ENCODE measurements at regions not wholly inside any gene's neighbourhood (a gene's known extent, or its start where the extent isn't known, plus 50 kb on each side); places are given as distances from the start of the nearest gene placed in this dataset.
"Not testable (repeated sequence)": the region's sequence is repeated elsewhere in the genome, so short reads cannot be mapped to it uniquely, and the experiment has no call there.

GRCh38 chr6:14585689-14586088, 468.1 kb downstream of the CD83 start:
- DNase-seq = no peak

- DNase-seq = no peak
Measured at GRCh38 chr6:14589175-14589574, 471.6 kb downstream of the CD83 start.

DNA sequence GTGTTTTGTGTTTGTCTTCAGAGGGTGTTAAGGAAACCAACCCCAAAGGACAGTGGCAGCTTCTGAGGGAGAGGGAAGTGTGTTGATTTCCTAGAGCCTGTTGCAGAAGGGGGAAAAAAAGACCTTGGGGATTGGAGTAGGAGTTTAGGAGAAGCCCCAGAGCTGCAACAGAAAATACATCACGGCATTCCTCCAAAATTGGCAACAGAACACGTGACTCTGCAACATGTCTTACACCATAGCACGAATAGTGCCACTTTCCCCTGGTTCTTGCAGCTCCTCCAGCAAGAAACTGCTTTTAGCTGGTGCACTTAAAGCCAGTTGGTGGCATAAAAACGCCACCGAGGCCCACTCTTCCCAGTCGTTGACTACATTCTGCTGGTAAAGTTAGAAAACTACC, 473.0 kb downstream of the CD83 start:
- no peak for DNase-seq

DNA sequence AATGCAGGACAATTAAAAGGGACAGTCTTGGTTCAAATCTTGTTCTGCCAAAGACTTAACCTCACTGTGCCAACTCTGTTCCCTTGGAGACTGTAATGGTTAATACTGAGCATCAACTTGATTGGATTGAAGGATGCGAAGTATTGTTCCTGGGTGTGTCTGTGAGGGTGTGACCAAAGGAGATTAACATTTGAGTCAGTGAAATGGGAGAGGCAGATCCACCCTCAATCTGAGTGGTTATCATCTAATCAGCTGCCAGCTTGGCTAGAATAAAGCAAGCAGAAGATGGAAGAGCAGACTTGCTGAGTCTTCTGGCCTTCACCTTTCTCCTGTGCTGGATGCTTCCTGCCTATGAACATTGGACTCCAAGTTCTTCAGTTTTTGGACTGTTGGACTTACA, 474.4 kb downstream of the CD83 start:
- no peak for DNase-seq

- no peak for DNase-seq
Measured at GRCh38 chr6:14593286-14593685, 475.7 kb downstream of the CD83 start.

DNA sequence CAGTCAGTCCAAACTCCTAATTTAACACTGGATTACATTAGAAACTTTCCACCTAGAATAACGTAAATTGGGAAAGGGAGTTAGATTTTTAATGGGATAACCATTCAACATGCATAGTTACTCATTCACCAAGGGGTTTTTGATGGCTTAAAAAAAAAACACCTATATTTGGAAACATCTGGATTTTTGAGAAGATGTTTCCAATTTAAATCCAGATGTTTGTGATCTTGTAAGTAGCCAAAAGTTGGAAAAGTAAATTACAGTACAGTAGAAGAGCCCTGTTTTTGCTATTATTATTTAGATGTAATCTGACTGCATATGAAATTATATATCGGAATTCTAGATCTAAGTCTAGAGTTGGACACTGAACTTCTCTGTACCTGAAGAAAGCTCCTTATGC, 478.2 kb downstream of the CD83 start:
- DNase-seq = no peak

DNA sequence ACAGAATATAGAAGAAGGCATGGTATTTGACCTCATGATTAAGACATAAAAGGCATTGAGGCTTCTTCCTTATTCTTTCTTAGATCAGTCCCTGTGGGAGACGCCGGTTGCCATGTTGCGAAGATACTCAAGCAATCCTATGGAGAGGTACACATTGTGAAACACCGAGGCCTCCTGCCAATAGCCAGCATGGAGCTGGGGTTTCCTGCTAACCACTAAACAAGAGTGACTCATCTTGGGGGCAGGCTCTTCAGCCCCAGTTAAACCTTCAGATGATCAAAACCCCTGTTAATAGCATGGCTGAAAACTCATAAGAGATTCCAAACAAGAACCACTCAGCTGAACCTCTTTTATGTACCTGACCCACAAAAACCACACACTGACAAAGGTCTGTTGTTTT, 478.8 kb downstream of the CD83 start:
- no peak for DNase-seq

- no peak for DNase-seq
Measured at GRCh38 chr6:14597090-14597489, 479.5 kb downstream of the CD83 start.

DNA sequence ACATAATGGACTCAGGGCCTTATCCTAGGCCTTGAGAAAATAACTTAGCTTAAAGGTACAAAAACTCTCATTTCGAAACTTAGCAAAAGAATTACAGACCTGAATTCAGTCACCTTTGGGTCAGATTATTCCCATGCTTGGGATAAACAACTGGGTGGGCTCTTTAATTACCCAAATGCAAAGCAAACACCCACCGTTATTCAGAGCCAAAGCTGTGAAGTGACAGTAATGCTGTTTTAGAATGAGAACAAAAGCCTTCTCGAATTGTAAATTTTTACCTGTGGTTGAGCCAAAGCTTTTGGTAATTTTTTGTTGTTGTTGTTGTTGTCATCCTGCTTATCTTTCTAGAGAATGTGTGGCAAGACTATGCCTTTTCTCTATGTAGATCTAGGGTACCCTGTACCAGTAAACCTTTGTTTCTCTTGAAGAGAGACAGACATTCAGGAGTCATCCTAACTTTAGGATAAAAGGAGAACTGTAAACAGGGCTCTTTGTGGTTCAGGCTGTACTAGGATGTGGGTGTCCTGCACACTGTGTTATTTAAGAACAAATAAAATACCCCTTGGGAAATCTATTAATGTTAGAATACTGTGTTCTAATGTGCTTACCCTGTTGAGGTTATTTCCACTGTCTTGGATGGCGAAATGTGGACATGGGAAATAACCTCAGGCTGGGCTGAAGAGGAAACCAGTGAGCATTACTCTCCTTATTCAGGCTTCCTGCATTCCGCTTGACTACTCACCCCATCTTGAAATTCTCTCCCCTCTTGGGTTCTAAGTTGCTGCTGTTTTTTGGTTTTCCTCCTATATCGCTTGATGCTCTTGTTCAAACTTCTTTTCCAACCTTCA, 480.7 kb downstream of the CD83 start:
- no peak for DNase-seq

DNA sequence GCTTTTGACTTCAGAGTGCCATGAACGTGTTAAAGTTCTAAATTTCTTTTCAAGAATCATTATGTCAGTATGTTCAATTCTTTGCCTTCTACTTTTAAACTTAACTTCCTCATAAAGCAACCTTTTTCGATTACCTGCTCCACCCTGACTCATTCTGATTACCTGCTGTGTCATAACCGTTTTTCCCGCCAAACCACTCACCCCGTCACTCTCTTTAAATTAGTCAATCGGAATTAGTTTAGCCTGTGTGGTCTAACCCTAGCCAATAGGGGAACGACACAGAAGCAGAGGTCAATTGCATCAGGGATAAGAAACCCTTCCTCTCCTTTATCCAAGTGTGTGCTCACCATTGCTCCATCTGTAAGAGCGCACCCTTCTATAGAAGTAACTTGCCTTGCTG, 482.7 kb downstream of the CD83 start:
- not testable (repeated sequence) for DNase-seq

GRCh38 chr6:14601490-14601889, 483.9 kb downstream of the CD83 start:
- DNase-seq = no peak

DNA sequence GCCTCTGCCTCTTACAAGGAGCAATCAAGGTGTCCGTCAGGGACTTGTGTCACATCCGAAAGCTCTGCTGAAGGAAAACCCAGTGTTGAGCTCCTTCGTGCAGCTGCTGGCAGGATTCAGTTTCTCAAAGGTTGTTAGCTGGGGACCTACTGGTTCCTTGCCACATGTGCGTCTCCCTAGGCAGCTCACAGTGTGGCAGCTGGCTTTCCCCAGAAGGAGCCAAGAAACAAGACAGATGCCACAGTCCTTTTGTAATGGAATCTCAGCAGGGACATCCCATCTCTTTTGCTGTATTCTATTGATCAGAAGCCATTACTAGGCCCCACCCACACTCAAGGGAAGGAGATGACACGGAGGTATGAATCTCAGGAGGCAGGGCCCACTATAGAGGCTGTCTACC, 488.8 kb downstream of the CD83 start:
- no peak for DNase-seq

DNA sequence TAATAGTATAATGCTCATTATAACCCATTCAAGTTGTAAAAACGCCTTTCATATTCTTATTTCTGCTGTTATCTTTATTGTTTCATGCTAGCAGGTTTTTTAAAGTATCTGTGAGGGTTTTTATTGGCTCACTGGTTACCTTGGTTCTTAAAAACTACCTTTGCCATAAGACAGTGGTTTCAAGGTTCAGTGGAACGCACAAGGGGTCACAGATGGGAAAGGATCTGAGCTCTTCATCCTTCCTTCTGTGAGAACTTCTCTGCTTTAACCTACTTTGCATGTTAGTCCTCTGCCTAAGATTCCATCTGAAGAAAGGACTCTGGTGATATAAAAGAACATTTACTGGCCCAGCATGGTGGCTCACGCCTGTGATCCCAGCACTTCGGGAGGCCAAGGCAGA, 492.6 kb downstream of the CD83 start:
- no peak for DNase-seq

DNA sequence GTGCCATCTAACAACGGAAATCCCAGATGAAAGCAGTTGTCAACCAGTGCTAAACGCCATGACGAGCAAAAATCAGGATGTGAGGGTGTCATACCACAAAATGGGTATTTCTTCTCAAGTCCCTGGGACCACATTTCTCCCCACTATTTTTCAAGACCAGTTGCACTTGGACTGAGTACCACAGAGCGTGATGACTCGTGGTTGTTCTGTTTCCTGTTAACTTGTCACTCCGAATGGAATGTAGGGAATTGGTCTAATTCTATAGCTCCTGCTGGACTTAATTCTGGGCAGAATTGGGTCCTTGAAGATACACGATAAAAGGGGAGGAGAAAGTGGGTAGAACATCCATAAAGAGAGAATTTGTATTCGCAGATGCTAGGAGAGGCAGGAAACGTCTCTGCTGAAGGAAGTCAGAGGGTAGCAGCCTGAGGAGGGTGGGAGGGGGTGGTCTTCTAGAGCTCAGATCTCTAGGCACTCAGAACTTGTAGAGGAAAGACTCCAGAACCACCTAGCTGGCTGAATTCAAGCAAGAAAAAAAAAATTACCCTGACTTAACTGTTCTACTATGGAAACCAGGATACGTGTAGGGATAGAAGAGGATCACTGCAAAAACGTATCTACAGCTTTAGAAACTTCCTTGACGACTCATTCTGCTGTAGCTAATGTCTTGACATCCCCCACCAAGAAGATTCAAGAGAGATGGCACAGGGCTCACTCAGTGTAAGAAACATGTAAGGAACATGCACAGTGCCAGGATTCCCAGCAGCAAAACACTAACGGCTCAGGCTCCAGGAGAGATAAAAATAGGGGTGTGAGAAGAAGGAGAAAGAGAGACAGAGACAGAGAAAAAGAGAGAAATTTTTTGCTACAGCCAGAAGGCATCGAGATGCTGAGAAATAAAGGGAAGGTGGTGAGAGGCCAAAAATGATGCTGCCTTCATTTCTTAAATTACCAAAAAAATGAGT, 494.7 kb downstream of the CD83 start:
- no peak for DNase-seq

GRCh38 chr6:14614631-14615030, 497.1 kb downstream of the CD83 start:
- DNase-seq = no peak

DNA sequence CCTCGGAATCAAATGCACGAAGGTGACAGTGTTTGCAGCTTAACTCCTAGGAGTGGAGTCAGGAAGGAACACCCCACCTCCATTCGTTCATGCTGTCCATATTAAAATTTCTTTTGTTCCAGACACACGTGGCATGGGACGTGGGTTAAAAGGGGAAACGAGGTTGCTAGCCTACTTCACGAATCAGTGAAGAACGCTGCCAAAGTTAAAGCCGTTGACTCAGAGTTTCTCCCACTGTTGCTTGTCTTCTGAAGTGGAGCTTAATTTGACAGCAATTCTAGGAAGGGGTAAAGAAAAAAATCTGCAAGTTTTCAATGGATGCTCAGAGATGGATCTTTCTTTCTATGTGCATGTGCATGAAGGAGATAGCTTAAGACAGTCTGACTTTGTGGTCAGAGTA, 499.1 kb downstream of the CD83 start:
- DNase-seq = no peak

DNA sequence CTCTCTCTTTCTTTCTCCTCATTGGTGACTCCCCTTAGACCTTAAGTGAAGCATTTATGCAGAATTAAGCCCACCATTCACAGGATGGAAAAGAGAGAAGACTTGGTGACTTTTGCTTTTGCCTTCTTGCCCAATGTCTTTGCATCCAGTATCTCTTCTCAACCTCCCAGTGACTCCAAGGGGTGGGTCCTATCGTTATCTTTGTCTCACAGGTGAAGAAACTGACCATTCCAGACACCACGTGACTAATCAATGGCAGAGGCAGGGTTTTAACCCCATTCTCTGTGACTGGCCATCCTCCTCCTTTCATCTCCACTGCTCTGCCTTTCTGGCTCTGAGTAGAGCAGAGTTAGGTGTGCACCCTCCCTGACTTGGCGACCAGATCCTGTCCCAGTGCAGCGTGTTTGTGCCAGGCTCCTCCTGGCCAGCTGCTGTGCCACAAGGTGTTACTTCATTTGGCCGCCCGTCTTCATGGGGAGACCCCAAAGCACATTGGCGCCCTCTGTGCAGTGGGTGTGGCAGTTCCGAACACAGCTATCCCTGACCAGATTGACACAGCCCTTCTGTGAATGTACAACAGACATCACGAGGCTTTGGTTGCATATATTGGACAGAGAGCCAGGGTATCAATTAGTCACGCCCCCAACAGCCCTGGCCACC, 501.3 kb downstream of the CD83 start:
- no peak for DNase-seq

DNA sequence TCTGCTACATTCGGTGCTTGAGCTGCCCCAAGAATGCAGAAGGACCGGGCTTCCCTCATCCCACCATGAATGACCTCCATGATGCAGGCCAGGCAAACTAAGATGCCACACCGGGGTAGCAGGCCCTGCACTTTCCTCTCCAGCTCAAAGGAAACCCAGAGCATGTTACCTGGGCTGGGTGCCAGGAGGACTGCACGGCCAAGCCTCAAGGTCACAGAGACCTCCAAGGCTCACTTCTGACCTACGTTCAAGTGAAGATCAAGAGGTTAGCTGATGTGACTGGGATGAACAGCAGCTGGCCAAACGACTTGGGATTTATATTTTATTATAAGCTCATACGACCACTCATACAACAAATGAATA, 501.8 kb downstream of the CD83 start:
- no peak for DNase-seq

- no peak for DNase-seq
Measured at GRCh38 chr6:14620522-14620921, 502.9 kb downstream of the CD83 start.

- no peak for DNase-seq
Measured at GRCh38 chr6:14621518-14621917, 503.9 kb downstream of the CD83 start.

DNA sequence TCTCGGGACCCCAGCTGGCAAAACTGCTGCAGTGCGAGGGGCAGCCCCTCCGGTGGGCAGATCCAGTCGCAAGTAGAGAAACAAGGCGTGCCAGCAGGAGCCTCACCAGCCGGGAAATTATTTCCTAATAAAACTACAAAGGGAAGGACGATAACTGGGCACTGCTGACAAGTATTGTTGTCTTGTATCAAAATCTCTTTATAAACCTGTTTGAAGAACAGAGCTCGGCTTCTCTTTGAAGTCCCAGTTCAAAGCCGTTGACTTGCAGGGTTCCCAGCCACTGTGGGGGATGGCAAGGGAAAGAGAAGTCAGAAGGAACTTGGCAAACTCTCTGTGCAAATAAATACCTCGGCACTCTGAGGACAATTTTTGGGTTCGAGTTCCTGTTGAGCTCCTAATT, 504.5 kb downstream of the CD83 start:
- DNase-seq = peak; percentile 3

- DNase-seq = no peak
Measured at GRCh38 chr6:14622909-14623505, 505.4 kb downstream of the CD83 start.
